ENCODE measurements at regions not wholly inside any gene's neighbourhood (a gene's known extent, or its start where the extent isn't known, plus 50 kb on each side); places are given as distances from the start of the nearest gene placed in this dataset.
A peak's percentile ranks its signal among the peaks of the same experiment; 100 is the strongest.

GRCh38 chr3:147851062-147851461 lies 441.9 kb downstream of the ZIC1 start:
- no peak for DNase-seq (ENCODE audit: low spot score)

- no peak for DNase-seq (ENCODE audit: low spot score)
Measured at GRCh38 chr3:147854542-147854941, 445.4 kb downstream of the ZIC1 start.

GRCh38 chr3:147864754-147865354 lies 455.7 kb downstream of the ZIC1 start:
- DNase-seq (ENCODE audit: low spot score), result no peak

- no peak for DNase-seq (ENCODE audit: low spot score)
Measured at GRCh38 chr3:147866561-147866960, 457.4 kb downstream of the ZIC1 start.

- DNase-seq (ENCODE audit: low spot score), result no peak
Measured at GRCh38 chr3:147872568-147872967, 463.4 kb downstream of the ZIC1 start.

- no peak for DNase-seq (ENCODE audit: low spot score)
Measured at GRCh38 chr3:147875498-147875897, 466.3 kb downstream of the ZIC1 start.

- no peak for DNase-seq (ENCODE audit: low spot score)
Measured at GRCh38 chr3:147881933-147882332, 472.8 kb downstream of the ZIC1 start.

- no peak for DNase-seq (ENCODE audit: low spot score)
Measured at GRCh38 chr3:147886879-147887278, 477.7 kb downstream of the ZIC1 start.

- no peak for DNase-seq (ENCODE audit: low spot score)
Measured at GRCh38 chr3:147887797-147888196, 478.6 kb downstream of the ZIC1 start.

- DNase-seq (ENCODE audit: low spot score), result no peak
Measured at GRCh38 chr3:147890114-147890513, 480.9 kb downstream of the ZIC1 start.

- no peak for DNase-seq (ENCODE audit: low spot score)
Measured at GRCh38 chr3:147895509-147895908, 486.3 kb downstream of the ZIC1 start.

- DNase-seq (ENCODE audit: low spot score), result no peak
Measured at GRCh38 chr3:147900851-147901250, 491.7 kb downstream of the ZIC1 start.

GRCh38 chr3:147903026-147903425 lies 493.9 kb downstream of the ZIC1 start:
- DNase-seq (ENCODE audit: low spot score), result no peak

GRCh38 chr3:147904421-147904820 lies 495.3 kb downstream of the ZIC1 start:
- no peak for DNase-seq (ENCODE audit: low spot score)

- DNase-seq (ENCODE audit: low spot score), result no peak
Measured at GRCh38 chr3:147906285-147906684, 497.1 kb downstream of the ZIC1 start.

- no peak for DNase-seq (ENCODE audit: low spot score)
Measured at GRCh38 chr3:147914532-147914931, 505.4 kb downstream of the ZIC1 start.

- DNase-seq (ENCODE audit: low spot score), result no peak
Measured at GRCh38 chr3:147915057-147915456, 505.9 kb downstream of the ZIC1 start.

GRCh38 chr3:147919496-147919895 lies 510.3 kb downstream of the ZIC1 start:
- DNase-seq (ENCODE audit: low spot score), result no peak

- peak; percentile 25 for DNase-seq (ENCODE audit: low spot score)
Measured at GRCh38 chr3:147921051-147921450, 511.9 kb downstream of the ZIC1 start.

GRCh38 chr3:147924755-147925154 lies 515.6 kb downstream of the ZIC1 start:
- DNase-seq (ENCODE audit: low spot score), result no peak

- DNase-seq (ENCODE audit: low spot score), result no peak
Measured at GRCh38 chr3:147925272-147925671, 516.1 kb downstream of the ZIC1 start.

GRCh38 chr3:147930232-147930807 lies 521.2 kb downstream of the ZIC1 start:
- no peak for DNase-seq (ENCODE audit: low spot score)

- DNase-seq (ENCODE audit: low spot score), result no peak
Measured at GRCh38 chr3:147934451-147935180, 525.5 kb downstream of the ZIC1 start.

- DNase-seq (ENCODE audit: low spot score), result no peak
Measured at GRCh38 chr3:147937341-147937740, 528.2 kb downstream of the ZIC1 start.

Data from Ammon's horn (tissue), 1 donor.